ENCODE measurements at regions not wholly inside any gene's neighbourhood (a gene's known extent, or its start where the extent isn't known, plus 50 kb on each side); places are given as distances from the start of the nearest gene placed in this dataset.

GRCh38 chr10:131435232-131435631 lies 123.7 kb upstream of the TCERG1L start:
- H3K9me3 ChIP-seq: no peaks in the 10 kb centered on the region
- no peaks in the 10 kb centered on the region for H3K36me3 ChIP-seq
- ATAC-seq (ENCODE audit: insufficient number of reproducible peaks, low FRiP score, low read depth): no peak
- no peaks in the 10 kb centered on the region for H3K27me3 ChIP-seq (replicated peaks; ENCODE audit: insufficient read depth)
- H3K27ac ChIP-seq: no peak overlapping the region
- H3K4me3 ChIP-seq: no peak overlapping the region
- no peak for DNase-seq (ENCODE audit: low spot score)
- H3K4me1 ChIP-seq (ENCODE audit: control insufficient read depth in 1 of 2, low read depth in 2 of 2): no peaks in the 10 kb centered on the region
- TF ChIP-seq CTCF (IDR thresholded peaks at IDR 0.05): no peak

GRCh38 chr10:131435760-131436457 lies 124.4 kb upstream of the TCERG1L start:
- Histone ChIP-seq H3K36me3 (no peaks in the 10 kb centered on the region), H3K27ac (no peak overlapping the region), H3K9me3 (no peaks in the 10 kb centered on the region), H3K27me3 (replicated peaks; ENCODE audit: insufficient read depth) (no peaks in the 10 kb centered on the region), H3K4me3 (no peak overlapping the region), H3K4me1 (ENCODE audit: control insufficient read depth in 1 of 2, low read depth in 2 of 2) (no peaks in the 10 kb centered on the region)
- ATAC-seq (ENCODE audit: insufficient number of reproducible peaks, low FRiP score, low read depth) (no peak), DNase-seq (ENCODE audit: low spot score) (no peak)
- no peak for TF ChIP-seq CTCF (IDR thresholded peaks at IDR 0.05)

GRCh38 chr10:131436458-131436857 lies 124.9 kb upstream of the TCERG1L start:
- ATAC-seq (ENCODE audit: insufficient number of reproducible peaks, low FRiP score, low read depth): no peak
- H3K9me3 ChIP-seq: no peaks in the 10 kb centered on the region
- no peak overlapping the region for H3K4me3 ChIP-seq
- no peaks in the 10 kb centered on the region for H3K27me3 ChIP-seq (replicated peaks; ENCODE audit: insufficient read depth)
- H3K4me1 ChIP-seq (ENCODE audit: control insufficient read depth in 1 of 2, low read depth in 2 of 2): no peaks in the 10 kb centered on the region
- no peak for TF ChIP-seq CTCF (IDR thresholded peaks at IDR 0.05)
- DNase-seq (ENCODE audit: low spot score): no peak
- no peak overlapping the region for H3K27ac ChIP-seq
- no peaks in the 10 kb centered on the region for H3K36me3 ChIP-seq

GRCh38 chr10:131437556-131438475 lies 126.3 kb upstream of the TCERG1L start:
- no peak for TF ChIP-seq CTCF (IDR thresholded peaks at IDR 0.05)
- H3K9me3 ChIP-seq: no peaks in the 10 kb centered on the region
- H3K4me3 ChIP-seq: no peak overlapping the region
- no peaks in the 10 kb centered on the region for H3K36me3 ChIP-seq
- no peak for ATAC-seq (ENCODE audit: insufficient number of reproducible peaks, low FRiP score, low read depth)
- DNase-seq (ENCODE audit: low spot score): no peak
- H3K4me1 ChIP-seq (ENCODE audit: control insufficient read depth in 1 of 2, low read depth in 2 of 2): no peaks in the 10 kb centered on the region
- no peaks in the 10 kb centered on the region for H3K27me3 ChIP-seq (replicated peaks; ENCODE audit: insufficient read depth)
- no peak overlapping the region for H3K27ac ChIP-seq

GRCh38 chr10:131438665-131439064 lies 127.1 kb upstream of the TCERG1L start:
- Histone ChIP-seq H3K4me3 (no peak overlapping the region), H3K36me3 (no peaks in the 10 kb centered on the region), H3K4me1 (ENCODE audit: control insufficient read depth in 1 of 2, low read depth in 2 of 2) (no peaks in the 10 kb centered on the region), H3K27me3 (replicated peaks; ENCODE audit: insufficient read depth) (no peaks in the 10 kb centered on the region), H3K9me3 (no peaks in the 10 kb centered on the region), H3K27ac (no peak overlapping the region)
- DNase-seq (ENCODE audit: low spot score) (no peak), ATAC-seq (ENCODE audit: insufficient number of reproducible peaks, low FRiP score, low read depth) (no peak)
- no peak for TF ChIP-seq CTCF (IDR thresholded peaks at IDR 0.05)

All from thoracic aorta (tissue), 2 donors.